ENCODE measurements at regions not wholly inside any gene's neighbourhood (a gene's known extent, or its start where the extent isn't known, plus 50 kb on each side); places are given as distances from the start of the nearest gene placed in this dataset.

GRCh38 chr3:127365163-127365798 lies 77.4 kb upstream of the PRR20G start:
- WGBS, 4 donors, result 47 to 66% (median 63%) methylated on average over 5 to 7 of the region's 7 CpGs
- no peak for TF ChIP-seq POLR2A (IDR thresholded peaks at IDR 0.05)
- no peak for TF ChIP-seq CTCF (IDR thresholded peaks at IDR 0.05)

GRCh38 chr3:127363891-127364290 lies 76.0 kb upstream of the PRR20G start:
- no peaks in the 10 kb centered on the region for H3K9me3 ChIP-seq (replicated peaks in 1 of 3)
- no peak overlapping the region for H3K27ac ChIP-seq
- WGBS, 4 donors, result 71 to 83% (median 77%) methylated on average over 3 of the region's 3 CpGs
- no peak overlapping the region for H3K4me3 ChIP-seq
- no peaks in the 10 kb centered on the region for H3K4me1 ChIP-seq (replicated peaks in 1 of 2)
- peaks cover 5% of the 10 kb centered on the region for H3K27me3 ChIP-seq
- no peaks in the 10 kb centered on the region for H3K36me3 ChIP-seq (replicated peaks in 1 of 2)
- intact Hi-C loops (cut with DNase I), result no loop called here
- TF ChIP-seq POLR2A (IDR thresholded peaks at IDR 0.05) (no peak), CTCF (IDR thresholded peaks at IDR 0.05) (no peak)
- no peak for DNase-seq

More at GRCh38 chr3:127365163-127365798, 77.4 kb upstream of the PRR20G start:
- Histone ChIP-seq H3K9me3 (replicated peaks in 1 of 3) (no peaks in the 10 kb centered on the region), H3K4me1 (replicated peaks in 1 of 2) (no peaks in the 10 kb centered on the region), H3K4me3 (no peak overlapping the region), H3K27me3 (peaks cover 5% of the 10 kb centered on the region), H3K36me3 (replicated peaks in 1 of 2) (no peaks in the 10 kb centered on the region), H3K27ac (no peak overlapping the region)
- intact Hi-C loops (cut with DNase I), result no loop called here
- no peak for DNase-seq

GRCh38 chr3:127363171-127363570 lies 75.3 kb upstream of the PRR20G start:
- H3K27ac ChIP-seq, result no peak overlapping the region
- no peaks in the 10 kb centered on the region for H3K36me3 ChIP-seq (replicated peaks in 1 of 2)
- intact Hi-C loops (cut with DNase I), result no loop called here
- 45 to 67% (median 62%) methylated on average over 6 to 13 of the region's 13 CpGs for WGBS, 4 donors
- H3K27me3 ChIP-seq, result peaks cover 5% of the 10 kb centered on the region
- no peak for TF ChIP-seq POLR2A (IDR thresholded peaks at IDR 0.05)
- no peak for TF ChIP-seq CTCF (IDR thresholded peaks at IDR 0.05)
- H3K4me1 ChIP-seq (replicated peaks in 1 of 2), result no peaks in the 10 kb centered on the region
- H3K4me3 ChIP-seq, result no peak overlapping the region
- no peaks in the 10 kb centered on the region for H3K9me3 ChIP-seq (replicated peaks in 1 of 3)
- DNase-seq, result no peak

- Histone ChIP-seq H3K9me3 (replicated peaks in 1 of 3) (no peaks in the 10 kb centered on the region), H3K27me3 (peaks cover 5% of the 10 kb centered on the region), H3K36me3 (replicated peaks in 1 of 2) (no peaks in the 10 kb centered on the region), H3K27ac (no peak overlapping the region), H3K4me3 (no peak overlapping the region), H3K4me1 (replicated peaks in 1 of 2) (no peaks in the 10 kb centered on the region)
- TF ChIP-seq CTCF (IDR thresholded peaks at IDR 0.05) (no peak), POLR2A (IDR thresholded peaks at IDR 0.05) (no peak)
- WGBS, 4 donors, result 83 to 96% (median 84%) methylated on average over 2 to 7 of the region's 7 CpGs
- intact Hi-C loops (cut with DNase I), result no loop called here
- DNase-seq, result no peak
Measured at GRCh38 chr3:127360647-127361046, 72.8 kb upstream of the PRR20G start.
